ENCODE measurements at regions not wholly inside any gene's neighbourhood (a gene's known extent, or its start where the extent isn't known, plus 50 kb on each side); places are given as distances from the start of the nearest gene placed in this dataset.
A peak's percentile ranks its signal among the peaks of the same experiment; 100 is the strongest.

GRCh38 chr10:25082276-25083204 is 66.1 kb downstream of the THNSL1 start:
- H3F3A ChIP-seq (replicated peaks; ENCODE audit: low read depth): no peaks in the 10 kb centered on the region
- peaks cover 13% of the 10 kb centered on the region for H3K4me1 ChIP-seq (ENCODE audit: insufficient read depth)
- peaks cover 12% of the 10 kb centered on the region for H3K27me3 ChIP-seq (ENCODE audit: insufficient read depth)
- H2AFZ ChIP-seq: no peak overlapping the region
- ATAC-seq: no peak; the same call in 1 of the 3 replicates
- peaks cover 4% of the 10 kb centered on the region for H3K27me3 Mint-ChIP-seq (ENCODE audit: insufficient read depth, low read depth, poor library complexity)
- no peak overlapping the region for H3K27ac ChIP-seq (ENCODE audit: low read depth)
- DNase-seq (ENCODE audit: low spot score): peak; percentile 42
- no peaks in the 10 kb centered on the region for H3K36me3 ChIP-seq (ENCODE audit: insufficient read depth)
- H3K4me2 ChIP-seq: no peak overlapping the region
- peaks cover 11% of the 10 kb centered on the region for H3K4me1 Mint-ChIP-seq
- no peak overlapping the region for H3K4me3 Mint-ChIP-seq
- no peaks in the 10 kb centered on the region for H3K36me3 Mint-ChIP-seq (ENCODE audit: low read depth)
- H3K27ac Mint-ChIP-seq: no peak overlapping the region
- no peaks in the 10 kb centered on the region for H3K9me2 ChIP-seq (ENCODE audit: insufficient read depth)
- no peaks in the 10 kb centered on the region for H3K79me2 ChIP-seq (replicated peaks; ENCODE audit: insufficient read depth)
- H3K9me3 Mint-ChIP-seq: no peaks in the 10 kb centered on the region
- TF ChIP-seq POLR2AphosphoS5 (IDR thresholded peaks at IDR 0.05; ENCODE audit: low read depth): no peak
- no peak for TF ChIP-seq EZH2phosphoT487 (IDR thresholded peaks at IDR 0.05; ENCODE audit: unreplicated experiment)
- no peak for TF ChIP-seq JUNB (IDR thresholded peaks at IDR 0.05; ENCODE audit: unreplicated experiment)
- TF ChIP-seq ZNF331 (CRISPR knock-in tag; IDR thresholded peaks at IDR 0.05; ENCODE audit: low read depth): no peak
- TF ChIP-seq NANOG (IDR thresholded peaks at IDR 0.05; ENCODE audit: borderline replicate concordance): no peak
- no peak for TF ChIP-seq EZH2 (IDR thresholded peaks at IDR 0.05; ENCODE audit: low read depth, unreplicated experiment)
- H3K4me3 ChIP-seq: no peak overlapping the region
- H4K20me1 ChIP-seq (replicated peaks; ENCODE audit: insufficient read depth): no peaks in the 10 kb centered on the region

DNA sequence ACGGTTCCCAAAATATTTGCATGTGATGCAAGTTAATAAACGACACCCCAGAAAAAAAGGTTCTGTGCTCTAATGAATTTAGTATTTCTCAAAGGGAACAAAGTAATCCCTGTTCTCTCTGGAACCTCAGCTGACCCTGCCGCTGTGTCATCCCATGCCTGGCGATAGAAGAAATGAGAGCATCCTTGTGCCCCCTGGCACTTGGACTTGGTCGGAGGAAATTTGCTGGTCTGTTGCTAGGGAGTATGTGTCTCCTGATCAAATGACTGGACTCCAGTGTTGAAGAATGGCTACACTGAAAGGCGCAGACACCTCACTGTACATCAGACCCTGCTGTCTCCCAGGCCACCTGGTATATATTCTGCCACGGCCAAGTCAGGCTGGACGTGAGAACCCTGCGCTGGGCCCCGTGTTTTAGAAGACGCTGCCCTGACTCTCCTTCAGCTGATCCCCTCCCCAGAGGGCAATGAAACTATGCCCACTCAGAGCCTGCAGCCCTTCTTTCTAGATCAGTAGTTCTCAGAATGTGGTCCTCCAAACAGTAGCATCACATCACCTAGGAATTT is 67.2 kb downstream of the THNSL1 start:
- Histone ChIP-seq H3F3A (replicated peaks; ENCODE audit: low read depth) (no peaks in the 10 kb centered on the region), H4K20me1 (replicated peaks; ENCODE audit: insufficient read depth) (no peaks in the 10 kb centered on the region), H3K4me1 (ENCODE audit: insufficient read depth) (peaks cover 13% of the 10 kb centered on the region), H3K4me2 (no peak overlapping the region), H3K79me2 (replicated peaks; ENCODE audit: insufficient read depth) (no peaks in the 10 kb centered on the region), H2AFZ (no peak overlapping the region), H3K27me3 (ENCODE audit: insufficient read depth) (peaks cover 12% of the 10 kb centered on the region), H3K4me3 (no peak overlapping the region), H3K9me2 (ENCODE audit: insufficient read depth) (no peaks in the 10 kb centered on the region), H3K27ac (ENCODE audit: low read depth) (no peak overlapping the region), H3K36me3 (ENCODE audit: insufficient read depth) (no peaks in the 10 kb centered on the region)
- Mint-ChIP-seq H3K9me3 (no peaks in the 10 kb centered on the region), H3K27me3 (ENCODE audit: insufficient read depth, low read depth, poor library complexity) (peaks cover 4% of the 10 kb centered on the region), H3K27ac (no peak overlapping the region), H3K4me1 (peaks cover 11% of the 10 kb centered on the region), H3K4me3 (no peak overlapping the region), H3K36me3 (ENCODE audit: low read depth) (no peaks in the 10 kb centered on the region)
- TF ChIP-seq NANOG (IDR thresholded peaks at IDR 0.05; ENCODE audit: borderline replicate concordance) (no peak), EZH2phosphoT487 (IDR thresholded peaks at IDR 0.05; ENCODE audit: unreplicated experiment) (no peak), CREB1 (CRISPR knock-in tag; IDR thresholded peaks at IDR 0.05; ENCODE audit: low read depth) (no peak)
- no peak for DNase-seq (ENCODE audit: low spot score)
- no peak for ATAC-seq

DNA sequence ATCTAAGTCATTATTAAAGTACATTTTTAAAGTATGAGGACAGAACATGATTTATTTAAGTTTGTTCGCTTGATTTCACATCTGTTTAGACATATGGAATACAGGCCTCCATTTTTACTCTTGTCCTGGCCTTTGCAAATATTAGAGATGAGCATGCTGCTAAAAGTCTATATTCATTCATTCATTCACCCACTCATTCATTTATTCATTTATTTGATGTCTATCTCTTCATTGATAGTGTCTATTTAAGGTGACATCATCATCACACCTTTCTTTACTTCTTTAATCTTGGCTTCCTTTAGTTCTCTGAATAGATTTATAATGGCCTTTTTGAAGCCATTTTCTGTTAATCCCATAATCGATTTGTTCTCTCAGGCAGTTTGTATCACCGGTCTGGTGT is 68.0 kb downstream of the THNSL1 start:
- Histone ChIP-seq H3K4me2 (no peak overlapping the region), H3K4me3 (no peak overlapping the region), H3K4me1 (ENCODE audit: insufficient read depth) (peaks cover 13% of the 10 kb centered on the region), H3F3A (replicated peaks; ENCODE audit: low read depth) (no peaks in the 10 kb centered on the region), H3K36me3 (ENCODE audit: insufficient read depth) (no peaks in the 10 kb centered on the region), H2AFZ (no peak overlapping the region), H3K9me2 (ENCODE audit: insufficient read depth) (no peaks in the 10 kb centered on the region), H4K20me1 (replicated peaks; ENCODE audit: insufficient read depth) (no peaks in the 10 kb centered on the region), H3K79me2 (replicated peaks; ENCODE audit: insufficient read depth) (no peaks in the 10 kb centered on the region), H3K27me3 (ENCODE audit: insufficient read depth) (peaks cover 12% of the 10 kb centered on the region), H3K27ac (ENCODE audit: low read depth) (no peak overlapping the region)
- Mint-ChIP-seq H3K9me3 (peaks cover 3% of the 10 kb centered on the region; the same call in 1 of the 3 replicates), H3K27me3 (ENCODE audit: insufficient read depth, low read depth, poor library complexity) (peaks cover 4% of the 10 kb centered on the region), H3K4me3 (no peak overlapping the region), H3K27ac (no peak overlapping the region), H3K36me3 (ENCODE audit: low read depth) (no peaks in the 10 kb centered on the region), H3K4me1 (peaks cover 11% of the 10 kb centered on the region)
- ATAC-seq: no peak
- DNase-seq (ENCODE audit: low spot score): no peak
- TF ChIP-seq CREB1 (CRISPR knock-in tag; IDR thresholded peaks at IDR 0.05; ENCODE audit: low read depth) (no peak), NANOG (IDR thresholded peaks at IDR 0.05; ENCODE audit: borderline replicate concordance) (no peak), POLR2AphosphoS5 (IDR thresholded peaks at IDR 0.05; ENCODE audit: low read depth) (no peak), ZNF331 (CRISPR knock-in tag; IDR thresholded peaks at IDR 0.05; ENCODE audit: low read depth) (no peak), EZH2 (IDR thresholded peaks at IDR 0.05; ENCODE audit: low read depth, unreplicated experiment) (no peak), STAT1 (IDR thresholded peaks at IDR 0.05; ENCODE audit: unreplicated experiment) (no peak), JUNB (IDR thresholded peaks at IDR 0.05; ENCODE audit: unreplicated experiment) (no peak)
- TF ChIP-seq, protein P1, sequence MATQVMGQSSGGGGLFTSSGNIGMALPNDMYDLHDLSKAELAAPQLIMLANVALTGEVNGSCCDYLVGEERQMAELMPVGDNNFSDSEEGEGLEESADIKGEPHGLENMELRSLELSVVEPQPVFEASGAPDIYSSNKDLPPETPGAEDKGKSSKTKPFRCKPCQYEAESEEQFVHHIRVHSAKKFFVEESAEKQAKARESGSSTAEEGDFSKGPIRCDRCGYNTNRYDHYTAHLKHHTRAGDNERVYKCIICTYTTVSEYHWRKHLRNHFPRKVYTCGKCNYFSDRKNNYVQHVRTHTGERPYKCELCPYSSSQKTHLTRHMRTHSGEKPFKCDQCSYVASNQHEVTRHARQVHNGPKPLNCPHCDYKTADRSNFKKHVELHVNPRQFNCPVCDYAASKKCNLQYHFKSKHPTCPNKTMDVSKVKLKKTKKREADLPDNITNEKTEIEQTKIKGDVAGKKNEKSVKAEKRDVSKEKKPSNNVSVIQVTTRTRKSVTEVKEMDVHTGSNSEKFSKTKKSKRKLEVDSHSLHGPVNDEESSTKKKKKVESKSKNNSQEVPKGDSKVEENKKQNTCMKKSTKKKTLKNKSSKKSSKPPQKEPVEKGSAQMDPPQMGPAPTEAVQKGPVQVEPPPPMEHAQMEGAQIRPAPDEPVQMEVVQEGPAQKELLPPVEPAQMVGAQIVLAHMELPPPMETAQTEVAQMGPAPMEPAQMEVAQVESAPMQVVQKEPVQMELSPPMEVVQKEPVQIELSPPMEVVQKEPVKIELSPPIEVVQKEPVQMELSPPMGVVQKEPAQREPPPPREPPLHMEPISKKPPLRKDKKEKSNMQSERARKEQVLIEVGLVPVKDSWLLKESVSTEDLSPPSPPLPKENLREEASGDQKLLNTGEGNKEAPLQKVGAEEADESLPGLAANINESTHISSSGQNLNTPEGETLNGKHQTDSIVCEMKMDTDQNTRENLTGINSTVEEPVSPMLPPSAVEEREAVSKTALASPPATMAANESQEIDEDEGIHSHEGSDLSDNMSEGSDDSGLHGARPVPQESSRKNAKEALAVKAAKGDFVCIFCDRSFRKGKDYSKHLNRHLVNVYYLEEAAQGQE (IDR thresholded peaks at IDR 0.05; ENCODE audit: unreplicated experiment): no peak
- TF ChIP-seq, protein P2, sequence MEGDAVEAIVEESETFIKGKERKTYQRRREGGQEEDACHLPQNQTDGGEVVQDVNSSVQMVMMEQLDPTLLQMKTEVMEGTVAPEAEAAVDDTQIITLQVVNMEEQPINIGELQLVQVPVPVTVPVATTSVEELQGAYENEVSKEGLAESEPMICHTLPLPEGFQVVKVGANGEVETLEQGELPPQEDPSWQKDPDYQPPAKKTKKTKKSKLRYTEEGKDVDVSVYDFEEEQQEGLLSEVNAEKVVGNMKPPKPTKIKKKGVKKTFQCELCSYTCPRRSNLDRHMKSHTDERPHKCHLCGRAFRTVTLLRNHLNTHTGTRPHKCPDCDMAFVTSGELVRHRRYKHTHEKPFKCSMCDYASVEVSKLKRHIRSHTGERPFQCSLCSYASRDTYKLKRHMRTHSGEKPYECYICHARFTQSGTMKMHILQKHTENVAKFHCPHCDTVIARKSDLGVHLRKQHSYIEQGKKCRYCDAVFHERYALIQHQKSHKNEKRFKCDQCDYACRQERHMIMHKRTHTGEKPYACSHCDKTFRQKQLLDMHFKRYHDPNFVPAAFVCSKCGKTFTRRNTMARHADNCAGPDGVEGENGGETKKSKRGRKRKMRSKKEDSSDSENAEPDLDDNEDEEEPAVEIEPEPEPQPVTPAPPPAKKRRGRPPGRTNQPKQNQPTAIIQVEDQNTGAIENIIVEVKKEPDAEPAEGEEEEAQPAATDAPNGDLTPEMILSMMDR (conservative IDR thresholded peaks at IDR 0.05; ENCODE audit: low read depth in 2 of 2): no peak
